Thyroid gland (tissue), 4 donors: ENCODE measurements at regions not wholly inside any gene's neighbourhood (a gene's known extent, or its start where the extent isn't known, plus 50 kb on each side); places are given as distances from the start of the nearest gene placed in this dataset.

Experiments
- DNase-seq, 2 donors: peaks; one replicate each; pipeline ENCODE4 v3.0.0-alpha.2; 2019
- H3K27ac ChIP-seq, 3 donors: fragments of 200-600 bp; sonication (generic); 1 replicate in 2 of 3; 2 replicates in 1 of 3; pipeline ENCODE4 v1.5.1; 2016 to 2019; ENCODE audit warnings: mild to moderate bottlenecking in 1 of 3, moderate library complexity in 1 of 3
- H3K27me3 ChIP-seq: fragments of 200-600 bp; sonication (generic); one replicate; pipeline ENCODE4 v1.5.1; 2019
- H3K36me3 ChIP-seq, 2 donors: fragments of 200-600 bp; sonication (generic); one replicate each; pipeline ENCODE4 v1.5.1; 2016 to 2019
- H3K4me1 ChIP-seq, 2 donors: fragments of 200-600 bp; sonication (generic); one replicate each; pipeline ENCODE4 v1.5.1; 2017 to 2019
- H3K4me3 ChIP-seq, 3 donors: fragments of 200-600 bp; sonication (generic); replicated peaks in 1 of 3; 1 replicate in 2 of 3; 2 replicates in 1 of 3; pipeline ENCODE4 v1.5.1; 2016; ENCODE audit warnings: mild to moderate bottlenecking in 1 of 3
- H3K9me3 ChIP-seq: fragments of 200-600 bp; sonication (generic); one replicate; pipeline ENCODE4 v1.5.1; 2017
- CTCF ChIP-seq, 6 experiments: fragments of 200-600 bp in 3 of 6; fragments of 450-650 bp in 3 of 6; sonication (generic) in 3 of 6; IDR thresholded peaks; one replicate each; pipeline ENCODE4 v1.5.1; 2016 to 2019; ENCODE audit warnings: antibody characterized with exemption in 6 of 6, mild to moderate bottlenecking in 2 of 6, inconsistent platforms in 1 of 6, moderate library complexity in 1 of 6
- POLR2A ChIP-seq, 2 donors: fragments of 450-650 bp; IDR thresholded peaks; one replicate each; pipeline ENCODE4 v1.6.1; 2017; ENCODE audit warnings: antibody characterized with exemption in 2 of 2, mild to moderate bottlenecking in 2 of 2, moderate library complexity in 1 of 2
- WGBS, 2 donors: methylation state at CpG; one replicate each; pipeline ENCODE4 v1.1.5; 2017; 5-methylcytosine and 5-hydroxymethylcytosine counted together
- intact Hi-C: fragments of 100-400 bp; cut with DNase I; formaldehyde crosslinking; loops from one replicate; pipeline ENCODE4 v1.15.1; 2023

- Histone ChIP-seq H3K4me1 (peaks cover 0 to 7% of the 10 kb centered on the region in 2 donors), H3K36me3 (no peaks in the 10 kb centered on the region), H3K9me3 (no peaks in the 10 kb centered on the region), H3K27me3 (no peaks in the 10 kb centered on the region), H3K4me3 (no peak overlapping the region), H3K27ac (no peak overlapping the region)
- 97 to 98% methylated on average over 13 of the region's 13 CpGs for WGBS, 2 donors
- intact Hi-C loops = no loop called here
- TF ChIP-seq CTCF (IDR thresholded peaks at IDR 0.05) = no peak
- TF ChIP-seq POLR2A (IDR thresholded peaks at IDR 0.05) = no peak
- DNase-seq = no peak
These were observed 394.1 kb upstream of the TNRC6C start for GRCh38 chr17:77564278-77564920.

- peaks cover 0 to 7% of the 10 kb centered on the region in 2 donors for H3K4me1 ChIP-seq
- intact Hi-C loops = no loop called here
- TF ChIP-seq CTCF (IDR thresholded peaks at IDR 0.05) (no peak), POLR2A (IDR thresholded peaks at IDR 0.05) (no peak)
- H3K4me3 ChIP-seq = no peak overlapping the region
- DNase-seq = no peak
- H3K36me3 ChIP-seq = no peaks in the 10 kb centered on the region
- 86 to 100% methylated on average over 1 to 7 of the region's 7 CpGs for WGBS, 2 donors
- H3K27ac ChIP-seq = no peak overlapping the region
- H3K27me3 ChIP-seq = no peaks in the 10 kb centered on the region
- no peaks in the 10 kb centered on the region for H3K9me3 ChIP-seq
These were observed 393.3 kb upstream of the TNRC6C start for GRCh38 chr17:77565166-77565565.

GRCh38 chr17:77566151-77566550 is 392.4 kb upstream of the TNRC6C start:
- 70 to 74% methylated on average over 7 of the region's 7 CpGs for WGBS, 2 donors
- H3K27me3 ChIP-seq = no peaks in the 10 kb centered on the region
- H3K4me1 ChIP-seq = peaks cover 0 to 7% of the 10 kb centered on the region in 2 donors
- no peak overlapping the region for H3K27ac ChIP-seq
- H3K9me3 ChIP-seq = no peaks in the 10 kb centered on the region
- intact Hi-C loops = no loop called here
- DNase-seq = no peak
- no peak for TF ChIP-seq POLR2A (IDR thresholded peaks at IDR 0.05)
- no peak for TF ChIP-seq CTCF (IDR thresholded peaks at IDR 0.05)
- H3K36me3 ChIP-seq = no peaks in the 10 kb centered on the region
- no peak overlapping the region for H3K4me3 ChIP-seq

- H3K27me3 ChIP-seq = no peaks in the 10 kb centered on the region
- no peak overlapping the region for H3K27ac ChIP-seq
- DNase-seq = no peak
- no peaks in the 10 kb centered on the region for H3K9me3 ChIP-seq
- intact Hi-C loops = no loop called here
- H3K4me3 ChIP-seq = no peak overlapping the region
- 84 to 89% methylated on average over 7 to 13 of the region's 13 CpGs for WGBS, 2 donors
- TF ChIP-seq CTCF (IDR thresholded peaks at IDR 0.05) (no peak), POLR2A (IDR thresholded peaks at IDR 0.05) (no peak)
- H3K36me3 ChIP-seq = no peaks in the 10 kb centered on the region
- H3K4me1 ChIP-seq = peaks cover 0 to 7% of the 10 kb centered on the region in 2 donors
These were observed 391.9 kb upstream of the TNRC6C start for GRCh38 chr17:77566566-77567138.

GRCh38 chr17:77568540-77568939 is 390.0 kb upstream of the TNRC6C start:
- 93% methylated on average over 7 of the region's 7 CpGs for WGBS, 2 donors
- no peak overlapping the region for H3K27ac ChIP-seq
- TF ChIP-seq CTCF (IDR thresholded peaks at IDR 0.05) = no peak
- no peak for TF ChIP-seq POLR2A (IDR thresholded peaks at IDR 0.05)
- H3K27me3 ChIP-seq = no peaks in the 10 kb centered on the region
- no peak for DNase-seq
- no peaks in the 10 kb centered on the region for H3K9me3 ChIP-seq
- no peak overlapping the region for H3K4me3 ChIP-seq
- intact Hi-C loops = no loop called here
- peaks cover 0 to 7% of the 10 kb centered on the region in 2 donors for H3K4me1 ChIP-seq
- no peaks in the 10 kb centered on the region for H3K36me3 ChIP-seq
